Activated naive CD4-positive, alpha-beta T cell treated with anti-CD3 and anti-CD28 coated beads for 36 hours (primary cell): ENCODE measurements at regions not wholly inside any gene's neighbourhood (a gene's known extent, or its start where the extent isn't known, plus 50 kb on each side); places are given as distances from the start of the nearest gene placed in this dataset.

ENCODE experiments used
- CTCF ChIA-PET: fragments of 350-600 bp; sonication (Branson Sonifier 250); formaldehyde crosslinking; loops from one replicate; lab custom pipeline; 2021; ENCODE audit warnings: antibody characterized with exemption; lab: Charles Lee
- DNase-seq: peaks from one replicate; pipeline ENCODE4 v3.0.0-alpha.2; 2020
- H3K27ac Mint-ChIP-seq: one replicate; pipeline ENCODE4 v1.8.0; 2021; ENCODE audit warnings: mild to moderate bottlenecking, mixed read lengths
- H3K27me3 Mint-ChIP-seq: one replicate; pipeline ENCODE4 v1.8.0; 2021; ENCODE audit warnings: low read depth, mixed read lengths
- H3K36me3 Mint-ChIP-seq: one replicate; pipeline ENCODE4 v1.8.0; 2021; ENCODE audit warnings: low read depth, mixed read lengths
- H3K4me1 Mint-ChIP-seq: one replicate; pipeline ENCODE4 v1.8.0; 2021; ENCODE audit warnings: low read depth, mixed read lengths
- H3K4me3 Mint-ChIP-seq: one replicate; pipeline ENCODE4 v1.8.0; 2021; ENCODE audit warnings: mild to moderate bottlenecking, moderate library complexity, mixed read lengths
- H3K9me3 Mint-ChIP-seq: one replicate; pipeline ENCODE4 v1.8.0; 2021; ENCODE audit warnings: mixed read lengths
- intact Hi-C: fragments of 100-400 bp; cut with micrococcal nuclease; formaldehyde crosslinking; loops from one replicate; pipeline ENCODE4 v1.15.1; 2023

GRCh38 chr14:66038212-66038611, 448.0 kb upstream of the CCDC196 start:
- H3K36me3 Mint-ChIP-seq: no peaks in the 10 kb centered on the region
- CTCF ChIA-PET: no interaction called here
- DNase-seq: no peak
- intact Hi-C loops: no loop called here
- no peaks in the 10 kb centered on the region for H3K27me3 Mint-ChIP-seq
- H3K4me3 Mint-ChIP-seq: no peak overlapping the region
- no peak overlapping the region for H3K27ac Mint-ChIP-seq
- no peaks in the 10 kb centered on the region for H3K4me1 Mint-ChIP-seq
- H3K9me3 Mint-ChIP-seq: peaks cover under 1% of the 10 kb centered on the region

DNA sequence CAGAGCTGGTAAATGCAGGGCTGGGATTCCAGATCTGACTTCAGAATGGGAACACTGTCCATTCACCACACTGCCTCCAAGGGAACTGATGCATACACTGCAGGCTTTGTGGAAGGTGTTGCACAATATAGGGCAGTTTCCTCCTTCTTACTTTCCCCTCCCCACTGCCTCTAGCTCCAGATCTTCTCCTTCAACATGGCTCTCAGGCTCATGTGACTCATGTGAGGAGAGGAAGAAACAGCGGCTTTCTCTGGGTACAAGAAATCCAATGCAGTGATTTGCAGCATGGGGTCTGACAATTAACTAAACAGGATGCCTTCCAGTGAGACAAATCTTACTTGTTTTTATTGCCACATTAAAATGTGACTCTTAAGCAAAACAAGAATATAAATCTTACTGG, 447.6 kb upstream of the CCDC196 start:
- Mint-ChIP-seq H3K36me3 (no peaks in the 10 kb centered on the region), H3K4me1 (no peaks in the 10 kb centered on the region), H3K27ac (no peak overlapping the region), H3K27me3 (no peaks in the 10 kb centered on the region), H3K4me3 (no peak overlapping the region), H3K9me3 (no peaks in the 10 kb centered on the region)
- CTCF ChIA-PET: no interaction called here
- no peak for DNase-seq
- intact Hi-C loops: no loop called here

- Mint-ChIP-seq H3K9me3 (no peaks in the 10 kb centered on the region), H3K36me3 (no peaks in the 10 kb centered on the region), H3K27me3 (no peaks in the 10 kb centered on the region), H3K27ac (no peak overlapping the region), H3K4me3 (no peak overlapping the region), H3K4me1 (no peaks in the 10 kb centered on the region)
- CTCF ChIA-PET: no interaction called here
- intact Hi-C loops: no loop called here
- DNase-seq: no peak
These were observed 446.7 kb upstream of the CCDC196 start for GRCh38 chr14:66039495-66039894.

- CTCF ChIA-PET: no interaction called here
- Mint-ChIP-seq H3K9me3 (no peaks in the 10 kb centered on the region), H3K36me3 (no peaks in the 10 kb centered on the region), H3K27me3 (no peaks in the 10 kb centered on the region), H3K27ac (no peak overlapping the region), H3K4me1 (no peaks in the 10 kb centered on the region), H3K4me3 (no peak overlapping the region)
- DNase-seq: no peak
- intact Hi-C loops: no loop called here
These were observed 444.6 kb upstream of the CCDC196 start for GRCh38 chr14:66041582-66041981.

DNA sequence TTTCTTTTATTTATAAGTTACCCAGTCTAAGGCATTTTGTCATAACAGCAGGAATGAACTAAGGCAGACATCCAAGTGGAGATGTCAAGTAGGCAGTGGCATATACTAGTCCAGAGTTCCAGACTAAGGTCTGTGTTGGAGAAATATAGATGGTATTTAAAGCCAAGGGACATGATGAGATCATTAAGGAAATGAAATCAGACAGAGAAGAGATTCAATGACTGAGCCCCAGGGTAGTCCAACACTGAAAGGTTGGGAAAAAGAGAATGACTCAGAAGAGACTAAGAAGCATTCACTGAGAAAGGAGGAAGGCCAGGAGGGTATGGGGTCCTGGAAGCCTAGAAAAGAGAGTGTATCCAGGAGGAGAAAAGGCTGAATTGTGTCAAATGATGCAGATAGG, 442.2 kb upstream of the CCDC196 start:
- no peak overlapping the region for H3K27ac Mint-ChIP-seq
- CTCF ChIA-PET: no interaction called here
- intact Hi-C loops: no loop called here

GRCh38 chr14:66045572-66046021, 440.6 kb upstream of the CCDC196 start:
- intact Hi-C loops: no loop called here
- CTCF ChIA-PET: no interaction called here
- no peak overlapping the region for H3K27ac Mint-ChIP-seq

More for the DNA sequence above, 442.2 kb upstream of the CCDC196 start:
- no peaks in the 10 kb centered on the region for H3K36me3 Mint-ChIP-seq
- H3K27me3 Mint-ChIP-seq: no peaks in the 10 kb centered on the region
- DNase-seq: no peak
- no peaks in the 10 kb centered on the region for H3K4me1 Mint-ChIP-seq
- no peaks in the 10 kb centered on the region for H3K9me3 Mint-ChIP-seq
- H3K4me3 Mint-ChIP-seq: no peak overlapping the region

DNA sequence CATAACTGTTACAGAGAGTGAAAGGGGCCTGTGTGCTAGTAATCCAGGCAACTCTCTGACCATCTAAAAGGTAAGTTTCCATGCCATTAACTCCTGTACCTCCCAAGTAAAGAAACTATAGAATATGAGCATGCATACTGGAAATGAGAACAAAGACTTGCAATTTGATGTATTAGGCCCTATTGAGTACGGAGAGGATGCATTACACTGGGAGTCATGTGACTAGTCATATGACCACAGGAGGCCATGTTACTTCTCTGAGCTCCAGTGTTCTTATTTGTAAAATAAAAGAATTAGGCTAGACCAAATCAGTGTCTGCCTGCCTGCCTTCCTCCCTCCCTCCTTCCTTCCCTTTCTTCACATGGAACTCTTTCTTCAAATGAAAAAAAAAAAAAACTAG, 440.1 kb upstream of the CCDC196 start:
- Mint-ChIP-seq H3K27me3 (no peaks in the 10 kb centered on the region), H3K4me3 (no peak overlapping the region), H3K4me1 (no peaks in the 10 kb centered on the region), H3K36me3 (no peaks in the 10 kb centered on the region), H3K9me3 (no peaks in the 10 kb centered on the region), H3K27ac (no peak overlapping the region)
- intact Hi-C loops: no loop called here
- CTCF ChIA-PET: interaction anchor here (1.0 kb wide), 1 partner anchor 86 kb away, joined by 3 read pairs; no protein-coding TSS in a partner anchor
- no peak for DNase-seq

More at GRCh38 chr14:66045572-66046021, 440.6 kb upstream of the CCDC196 start:
- Mint-ChIP-seq H3K4me3 (no peak overlapping the region), H3K9me3 (no peaks in the 10 kb centered on the region), H3K4me1 (no peaks in the 10 kb centered on the region), H3K27me3 (no peaks in the 10 kb centered on the region), H3K36me3 (no peaks in the 10 kb centered on the region)
- no peak for DNase-seq

DNA sequence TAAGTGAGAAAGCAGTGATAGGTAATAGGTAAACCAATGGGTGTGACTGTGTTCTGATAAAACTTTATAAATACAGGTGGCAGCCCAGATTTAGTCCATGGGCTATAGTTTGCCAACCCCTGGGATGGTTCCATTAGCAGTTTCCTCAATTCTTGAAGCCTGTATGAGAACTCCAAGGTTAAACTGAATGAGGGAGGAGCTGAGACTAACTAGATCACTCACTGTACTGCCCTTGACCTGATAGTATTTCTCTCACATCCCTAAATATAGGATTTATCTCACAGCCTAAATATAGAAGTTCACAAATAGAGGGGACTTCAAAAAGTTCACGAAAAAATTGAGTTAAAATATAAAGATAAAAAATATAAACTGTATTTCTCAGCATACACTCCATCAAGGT, 439.6 kb upstream of the CCDC196 start:
- CTCF ChIA-PET: interaction anchor here (1.0 kb wide), 1 partner anchor 87 kb away, joined by 3 read pairs; no protein-coding TSS in a partner anchor
- no peak overlapping the region for H3K27ac Mint-ChIP-seq
- H3K27me3 Mint-ChIP-seq: no peaks in the 10 kb centered on the region
- intact Hi-C loops: no loop called here
- H3K4me3 Mint-ChIP-seq: no peak overlapping the region
- H3K36me3 Mint-ChIP-seq: no peaks in the 10 kb centered on the region
- DNase-seq: no peak
- H3K4me1 Mint-ChIP-seq: no peaks in the 10 kb centered on the region
- H3K9me3 Mint-ChIP-seq: no peaks in the 10 kb centered on the region

- DNase-seq: no peak
- Mint-ChIP-seq H3K9me3 (peaks cover 5% of the 10 kb centered on the region), H3K27ac (no peak overlapping the region), H3K4me3 (no peak overlapping the region), H3K36me3 (no peaks in the 10 kb centered on the region), H3K27me3 (no peaks in the 10 kb centered on the region), H3K4me1 (peaks cover 13% of the 10 kb centered on the region)
- intact Hi-C loops: no loop called here
- CTCF ChIA-PET: no interaction called here
These were observed 429.8 kb upstream of the CCDC196 start for GRCh38 chr14:66056268-66056907.

DNA sequence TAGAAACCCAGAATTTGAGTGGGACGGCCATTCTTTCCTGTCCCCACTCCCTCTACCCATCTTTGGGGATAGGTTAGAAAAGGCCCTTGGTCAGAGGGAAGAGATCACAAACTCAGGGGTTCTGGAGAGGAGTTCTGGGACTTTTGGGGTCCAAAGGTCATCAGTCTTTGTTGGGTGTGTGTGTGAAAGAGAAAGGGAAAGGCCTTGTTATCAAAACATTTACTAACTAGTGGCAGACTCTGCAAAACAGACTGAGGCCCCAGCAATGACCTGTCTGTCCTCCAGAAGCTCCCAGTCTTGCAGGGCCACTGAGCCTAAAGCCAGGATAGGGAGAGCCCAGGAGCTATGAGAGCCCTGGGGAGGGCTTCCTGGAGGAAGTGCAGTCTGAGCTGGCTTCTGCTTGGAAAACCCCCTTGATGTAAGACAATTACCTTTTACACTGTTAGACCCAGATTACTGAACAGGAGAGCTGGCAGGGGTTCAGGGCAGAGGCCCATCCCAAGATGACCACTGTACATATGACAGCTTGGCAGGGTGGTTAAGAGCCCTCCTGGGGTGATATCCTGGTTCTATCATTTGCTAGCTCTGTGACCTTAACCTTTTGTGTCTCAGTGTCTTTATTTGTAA, 429.1 kb upstream of the CCDC196 start:
- peaks cover 5% of the 10 kb centered on the region for H3K9me3 Mint-ChIP-seq
- intact Hi-C loops: no loop called here
- no peaks in the 10 kb centered on the region for H3K27me3 Mint-ChIP-seq
- no peak overlapping the region for H3K4me3 Mint-ChIP-seq
- H3K4me1 Mint-ChIP-seq: peaks cover 13% of the 10 kb centered on the region
- no peak for DNase-seq
- no peaks in the 10 kb centered on the region for H3K36me3 Mint-ChIP-seq
- H3K27ac Mint-ChIP-seq: no peak overlapping the region
- CTCF ChIA-PET: no interaction called here

DNA sequence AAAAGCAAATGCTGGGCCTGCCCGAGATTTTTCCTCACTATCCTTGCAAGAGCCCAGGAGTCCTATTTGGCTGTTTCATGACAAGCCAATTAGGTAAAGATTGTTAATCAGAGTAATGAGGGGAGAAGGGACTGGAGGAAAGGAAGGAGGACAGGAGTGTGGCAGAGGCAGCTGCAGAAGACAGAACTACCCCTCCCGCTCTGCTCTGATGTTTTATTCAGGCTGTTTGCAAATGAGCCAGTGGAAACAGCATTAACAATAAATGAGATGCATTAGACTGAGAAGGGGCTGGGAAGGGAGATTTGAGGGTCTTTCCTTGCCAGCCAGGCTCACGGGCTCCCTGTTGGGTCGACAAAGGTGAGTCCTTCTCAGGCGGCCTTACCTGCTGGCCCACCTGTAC, 421.0 kb upstream of the CCDC196 start:
- Mint-ChIP-seq H3K4me3 (no peak overlapping the region), H3K27ac (no peak overlapping the region), H3K4me1 (no peaks in the 10 kb centered on the region), H3K9me3 (no peaks in the 10 kb centered on the region), H3K36me3 (no peaks in the 10 kb centered on the region), H3K27me3 (no peaks in the 10 kb centered on the region)
- CTCF ChIA-PET: interaction anchor here (0.6 to 2.9 kb wide), 2 partner anchors 105 to 401 kb away, joined by 3 to 17 read pairs; no protein-coding TSS in a partner anchor
- intact Hi-C loops: no loop called here
- no peak for DNase-seq

- Mint-ChIP-seq H3K27me3 (no peaks in the 10 kb centered on the region), H3K36me3 (no peaks in the 10 kb centered on the region), H3K4me3 (no peak overlapping the region), H3K4me1 (no peaks in the 10 kb centered on the region), H3K27ac (no peak overlapping the region), H3K9me3 (no peaks in the 10 kb centered on the region)
- CTCF ChIA-PET: interaction anchor here (0.6 to 2.9 kb wide), 2 partner anchors 23 to 107 kb away, joined by 3 to 17 read pairs; no protein-coding TSS in a partner anchor
- no peak for DNase-seq
- intact Hi-C loops: no loop called here
These were observed 419.0 kb upstream of the CCDC196 start for GRCh38 chr14:66066981-66067776.
